ENCODE measurements at regions not wholly inside any gene's neighbourhood (a gene's known extent, or its start where the extent isn't known, plus 50 kb on each side); places are given as distances from the start of the nearest gene placed in this dataset.

DNA sequence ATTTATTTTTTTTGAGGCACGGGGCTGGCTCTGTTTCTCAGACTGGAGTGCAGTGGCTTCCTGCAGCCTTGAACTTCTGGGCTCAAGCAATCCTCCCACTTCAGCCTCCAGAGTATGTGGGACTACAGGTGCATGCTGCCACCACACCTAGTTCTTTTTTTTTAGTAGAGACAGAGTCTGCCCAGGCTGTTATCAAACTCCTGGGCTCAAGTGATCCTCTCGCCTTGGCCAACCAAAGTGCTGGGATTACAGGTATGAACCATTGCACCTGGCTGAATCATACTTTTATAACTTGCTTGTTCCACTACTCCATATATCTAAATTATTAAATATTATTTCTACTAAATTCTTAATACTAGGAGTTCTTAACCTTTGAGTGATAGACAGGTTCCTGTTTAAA is 111.6 kb downstream of the BTG1 start:
- TF ChIP-seq, protein P1, sequence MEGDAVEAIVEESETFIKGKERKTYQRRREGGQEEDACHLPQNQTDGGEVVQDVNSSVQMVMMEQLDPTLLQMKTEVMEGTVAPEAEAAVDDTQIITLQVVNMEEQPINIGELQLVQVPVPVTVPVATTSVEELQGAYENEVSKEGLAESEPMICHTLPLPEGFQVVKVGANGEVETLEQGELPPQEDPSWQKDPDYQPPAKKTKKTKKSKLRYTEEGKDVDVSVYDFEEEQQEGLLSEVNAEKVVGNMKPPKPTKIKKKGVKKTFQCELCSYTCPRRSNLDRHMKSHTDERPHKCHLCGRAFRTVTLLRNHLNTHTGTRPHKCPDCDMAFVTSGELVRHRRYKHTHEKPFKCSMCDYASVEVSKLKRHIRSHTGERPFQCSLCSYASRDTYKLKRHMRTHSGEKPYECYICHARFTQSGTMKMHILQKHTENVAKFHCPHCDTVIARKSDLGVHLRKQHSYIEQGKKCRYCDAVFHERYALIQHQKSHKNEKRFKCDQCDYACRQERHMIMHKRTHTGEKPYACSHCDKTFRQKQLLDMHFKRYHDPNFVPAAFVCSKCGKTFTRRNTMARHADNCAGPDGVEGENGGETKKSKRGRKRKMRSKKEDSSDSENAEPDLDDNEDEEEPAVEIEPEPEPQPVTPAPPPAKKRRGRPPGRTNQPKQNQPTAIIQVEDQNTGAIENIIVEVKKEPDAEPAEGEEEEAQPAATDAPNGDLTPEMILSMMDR (IDR thresholded peaks at IDR 0.05): no peak
- TF ChIP-seq EZH2 (IDR thresholded peaks at IDR 0.05; ENCODE audit: borderline replicate concordance, insufficient read depth, low read depth, low read length, poor library complexity, severe bottlenecking): no peak
